ENCODE measurements at regions not wholly inside any gene's neighbourhood (a gene's known extent, or its start where the extent isn't known, plus 50 kb on each side); places are given as distances from the start of the nearest gene placed in this dataset.

DNA sequence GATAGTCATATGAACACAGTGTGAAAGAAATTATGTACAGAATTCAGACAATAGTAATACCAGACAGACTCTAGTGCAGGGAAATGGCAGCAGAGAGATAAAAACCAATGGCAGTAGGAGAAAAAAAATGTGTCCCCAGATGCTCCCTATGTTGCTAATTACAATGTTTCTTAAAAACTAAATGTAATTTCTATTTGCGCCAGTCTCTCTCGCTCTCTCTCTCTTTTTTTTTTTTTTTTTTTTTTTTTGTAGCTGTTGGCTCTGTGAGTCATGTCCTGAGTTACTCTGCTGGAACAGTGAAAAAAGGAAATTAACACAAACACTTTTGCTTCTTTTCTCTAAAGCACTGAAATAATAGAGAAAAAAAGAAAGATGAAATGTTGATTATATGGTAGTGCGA, 871.9 kb downstream of the GBE1 start:
- no peak for TF ChIP-seq EP300 (IDR thresholded peaks at IDR 0.05)
- TF ChIP-seq, protein P1, sequence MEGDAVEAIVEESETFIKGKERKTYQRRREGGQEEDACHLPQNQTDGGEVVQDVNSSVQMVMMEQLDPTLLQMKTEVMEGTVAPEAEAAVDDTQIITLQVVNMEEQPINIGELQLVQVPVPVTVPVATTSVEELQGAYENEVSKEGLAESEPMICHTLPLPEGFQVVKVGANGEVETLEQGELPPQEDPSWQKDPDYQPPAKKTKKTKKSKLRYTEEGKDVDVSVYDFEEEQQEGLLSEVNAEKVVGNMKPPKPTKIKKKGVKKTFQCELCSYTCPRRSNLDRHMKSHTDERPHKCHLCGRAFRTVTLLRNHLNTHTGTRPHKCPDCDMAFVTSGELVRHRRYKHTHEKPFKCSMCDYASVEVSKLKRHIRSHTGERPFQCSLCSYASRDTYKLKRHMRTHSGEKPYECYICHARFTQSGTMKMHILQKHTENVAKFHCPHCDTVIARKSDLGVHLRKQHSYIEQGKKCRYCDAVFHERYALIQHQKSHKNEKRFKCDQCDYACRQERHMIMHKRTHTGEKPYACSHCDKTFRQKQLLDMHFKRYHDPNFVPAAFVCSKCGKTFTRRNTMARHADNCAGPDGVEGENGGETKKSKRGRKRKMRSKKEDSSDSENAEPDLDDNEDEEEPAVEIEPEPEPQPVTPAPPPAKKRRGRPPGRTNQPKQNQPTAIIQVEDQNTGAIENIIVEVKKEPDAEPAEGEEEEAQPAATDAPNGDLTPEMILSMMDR (IDR thresholded peaks at IDR 0.05), result no peak
- no peak for TF ChIP-seq POLR2A (IDR thresholded peaks at IDR 0.05)

Data from tibial nerve (tissue), 4 donors.